Ovary (tissue), 3 donors: ENCODE measurements at regions not wholly inside any gene's neighbourhood (a gene's known extent, or its start where the extent isn't known, plus 50 kb on each side); places are given as distances from the start of the nearest gene placed in this dataset.

Experiments
- CTCF ChIP-seq, 3 donors: fragments of 450-650 bp in 2 of 3; fragments of 200-600 bp in 1 of 3; IDR thresholded peaks; one replicate each; pipeline versions ENCODE4 v1.5.1 to v1.8.0; 2016 to 2022; ENCODE audit warnings: antibody characterized with exemption in 3 of 3, mild to moderate bottlenecking in 1 of 3
- POLR2A ChIP-seq: fragments of 450-650 bp; IDR thresholded peaks from one replicate; pipeline ENCODE4 v1.6.1; 2017; ENCODE audit warnings: antibody characterized with exemption, mild to moderate bottlenecking, moderate library complexity
- donor health status: DM: no; HTN: no; CAD: no.

DNA sequence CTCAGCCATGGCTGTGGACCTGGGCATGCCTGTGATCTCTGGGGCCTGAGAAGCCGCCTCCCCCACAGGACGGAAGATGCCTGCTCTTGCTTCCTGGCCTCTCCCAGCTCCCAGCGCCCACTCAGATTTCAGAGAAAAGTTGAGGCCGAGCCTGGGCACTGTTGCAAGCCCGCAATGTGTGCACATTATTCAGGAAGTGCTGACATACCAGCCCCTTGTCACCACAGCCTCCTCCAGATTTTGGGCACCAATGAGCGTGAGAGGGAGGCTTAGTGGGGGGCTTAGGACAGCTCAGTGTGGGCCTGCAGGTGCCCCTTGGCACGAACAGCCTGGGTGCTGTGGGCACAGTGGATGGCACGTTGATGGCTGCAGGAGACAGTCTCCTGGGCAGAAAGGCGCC lies 1400.9 kb upstream of the ALCAM start:
- TF ChIP-seq CTCF (IDR thresholded peaks at IDR 0.05) (no peak), POLR2A (no peak)
